OCI-LY1 (cell line): ENCODE measurements at regions not wholly inside any gene's neighbourhood (a gene's known extent, or its start where the extent isn't known, plus 50 kb on each side); places are given as distances from the start of the nearest gene placed in this dataset.

Experiments used
- H2AFZ ChIP-seq: fragments of 200-600 bp; sonication (generic), shearing (Covaris generic); 2 replicates; pipeline ENCODE4 v1.6.0; 2014; ENCODE audit warnings: antibody characterized with exemption, mild to moderate bottlenecking, low read length
- H3F3A ChIP-seq: fragments of 200-600 bp; sonication (generic), shearing (Covaris generic); 2 replicates; pipeline ENCODE4 v1.6.0; 2014; ENCODE audit warnings: mild to moderate bottlenecking, antibody characterized with exemption, low read length, moderate library complexity; ENCODE audit not compliant: insufficient read depth
- H3K27ac ChIP-seq: fragments of 200-600 bp; sonication (generic); 2 replicates; pipeline ENCODE4 v1.5.1; 2014; ENCODE audit warnings: low read length, mixed run types, mild to moderate bottlenecking, low read depth; ENCODE audit not compliant: poor library complexity, severe bottlenecking
- H3K27me3 ChIP-seq: fragments of 200-600 bp; sonication (generic); 2 replicates; pipeline ENCODE4 v1.6.0; 2014; ENCODE audit warnings: antibody characterized with exemption, mild to moderate bottlenecking, low read length, moderate library complexity; ENCODE audit not compliant: insufficient read depth
- H3K36me3 ChIP-seq: fragments of 200-600 bp; sonication (generic); 2 replicates; pipeline ENCODE4 v1.6.1; 2014; ENCODE audit warnings: mild to moderate bottlenecking, antibody characterized with exemption, low read length, moderate library complexity, mixed read lengths; ENCODE audit not compliant: insufficient read depth
- H3K4me1 ChIP-seq: fragments of 200-600 bp; sonication (generic); 2 replicates; pipeline ENCODE4 v1.5.1; 2014; ENCODE audit warnings: mild to moderate bottlenecking, low read length, moderate library complexity; ENCODE audit not compliant: insufficient read depth, severe bottlenecking
- H3K4me2 ChIP-seq: fragments of 200-600 bp; sonication (generic), shearing (Covaris generic); 2 replicates; pipeline ENCODE4 v1.6.1; 2014; ENCODE audit warnings: low read length
- H3K4me3 ChIP-seq: fragments of 200-600 bp; sonication (generic); 2 replicates; pipeline ENCODE4 v1.5.1; 2014; ENCODE audit warnings: low read length, low read depth, mild to moderate bottlenecking, mixed read lengths; ENCODE audit not compliant: poor library complexity, severe bottlenecking
- H3K79me2 ChIP-seq: fragments of 200-600 bp; shearing (Covaris generic); 2 replicates; pipeline ENCODE4 v1.6.1; 2016; ENCODE audit warnings: mixed run types, low read length, mixed read lengths; ENCODE audit not compliant: insufficient read depth
- H3K9ac ChIP-seq: fragments of 200-600 bp; sonication (generic), shearing (Covaris generic); 2 replicates; pipeline ENCODE4 v1.6.1; 2014; ENCODE audit warnings: mild to moderate bottlenecking, low read length, mixed read lengths
- H3K9me2 ChIP-seq: fragments of 200-600 bp; sonication (generic), shearing (Covaris generic); 2 replicates; pipeline ENCODE4 v1.6.1; 2014; ENCODE audit warnings: low read depth, mild to moderate bottlenecking, low read length, mixed read lengths
- H3K9me3 ChIP-seq: fragments of 200-600 bp; shearing (Covaris generic); 2 replicates; pipeline ENCODE4 v1.6.1; 2014; ENCODE audit warnings: low read length, mixed read lengths
- H4K20me1 ChIP-seq: fragments of 200-600 bp; sonication (generic), shearing (Covaris generic); 2 replicates; pipeline ENCODE4 v1.6.0; 2016; ENCODE audit warnings: mild to moderate bottlenecking, low read length; ENCODE audit not compliant: insufficient read depth
- EZH2 ChIP-seq: fragments of 200-600 bp; sonication (generic), shearing (Covaris generic); IDR thresholded peaks from 2 replicates; pipeline ENCODE4 v1.8.0; 2017; ENCODE audit warnings: borderline replicate concordance, mixed run types, mild to moderate bottlenecking, antibody characterized with exemption, low read length, moderate library complexity, mixed read lengths
- TF ChIP-seq, protein P1 (sequence below): fragments of 200-600 bp; sonication (generic), shearing (Covaris generic); IDR thresholded peaks from 2 replicates; pipeline ENCODE4 v1.5.1; 2017; ENCODE audit warnings: mild to moderate bottlenecking, antibody characterized with exemption, low read length, moderate library complexity, mixed read lengths

DNA sequence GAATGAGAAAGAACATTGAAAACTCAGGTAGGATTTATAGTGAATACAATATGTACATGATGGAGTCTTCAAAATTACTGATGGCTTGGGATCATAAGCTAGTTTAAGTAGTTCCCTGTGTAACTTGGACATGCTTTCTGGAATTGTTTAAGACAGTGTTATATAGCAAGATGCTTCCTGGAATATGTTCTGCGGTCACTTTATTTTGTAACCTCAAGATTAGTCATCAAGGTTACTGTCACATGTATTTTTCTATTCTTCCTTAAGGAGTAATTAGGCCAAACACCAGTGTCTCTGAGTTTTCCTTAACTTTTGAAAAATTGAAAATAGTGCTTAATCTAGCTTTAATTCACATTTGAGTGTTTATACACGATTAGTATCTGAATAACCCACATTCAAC, 760.3 kb upstream of the ARRDC4 start:
- no peak overlapping the region for H3K27ac ChIP-seq
- no peaks in the 10 kb centered on the region for H3F3A ChIP-seq
- no peaks in the 10 kb centered on the region for H3K9me3 ChIP-seq
- H4K20me1 ChIP-seq = no peaks in the 10 kb centered on the region
- no peak overlapping the region for H2AFZ ChIP-seq
- no peaks in the 10 kb centered on the region for H3K27me3 ChIP-seq
- H3K9ac ChIP-seq = no peak overlapping the region
- H3K9me2 ChIP-seq = no peaks in the 10 kb centered on the region
- TF ChIP-seq EZH2 = no peak
- TF ChIP-seq, protein P1, sequence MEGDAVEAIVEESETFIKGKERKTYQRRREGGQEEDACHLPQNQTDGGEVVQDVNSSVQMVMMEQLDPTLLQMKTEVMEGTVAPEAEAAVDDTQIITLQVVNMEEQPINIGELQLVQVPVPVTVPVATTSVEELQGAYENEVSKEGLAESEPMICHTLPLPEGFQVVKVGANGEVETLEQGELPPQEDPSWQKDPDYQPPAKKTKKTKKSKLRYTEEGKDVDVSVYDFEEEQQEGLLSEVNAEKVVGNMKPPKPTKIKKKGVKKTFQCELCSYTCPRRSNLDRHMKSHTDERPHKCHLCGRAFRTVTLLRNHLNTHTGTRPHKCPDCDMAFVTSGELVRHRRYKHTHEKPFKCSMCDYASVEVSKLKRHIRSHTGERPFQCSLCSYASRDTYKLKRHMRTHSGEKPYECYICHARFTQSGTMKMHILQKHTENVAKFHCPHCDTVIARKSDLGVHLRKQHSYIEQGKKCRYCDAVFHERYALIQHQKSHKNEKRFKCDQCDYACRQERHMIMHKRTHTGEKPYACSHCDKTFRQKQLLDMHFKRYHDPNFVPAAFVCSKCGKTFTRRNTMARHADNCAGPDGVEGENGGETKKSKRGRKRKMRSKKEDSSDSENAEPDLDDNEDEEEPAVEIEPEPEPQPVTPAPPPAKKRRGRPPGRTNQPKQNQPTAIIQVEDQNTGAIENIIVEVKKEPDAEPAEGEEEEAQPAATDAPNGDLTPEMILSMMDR = no peak
- no peak overlapping the region for H3K4me2 ChIP-seq
- no peaks in the 10 kb centered on the region for H3K36me3 ChIP-seq
- no peaks in the 10 kb centered on the region for H3K4me1 ChIP-seq
- H3K79me2 ChIP-seq = no peaks in the 10 kb centered on the region
- no peak overlapping the region for H3K4me3 ChIP-seq

DNA sequence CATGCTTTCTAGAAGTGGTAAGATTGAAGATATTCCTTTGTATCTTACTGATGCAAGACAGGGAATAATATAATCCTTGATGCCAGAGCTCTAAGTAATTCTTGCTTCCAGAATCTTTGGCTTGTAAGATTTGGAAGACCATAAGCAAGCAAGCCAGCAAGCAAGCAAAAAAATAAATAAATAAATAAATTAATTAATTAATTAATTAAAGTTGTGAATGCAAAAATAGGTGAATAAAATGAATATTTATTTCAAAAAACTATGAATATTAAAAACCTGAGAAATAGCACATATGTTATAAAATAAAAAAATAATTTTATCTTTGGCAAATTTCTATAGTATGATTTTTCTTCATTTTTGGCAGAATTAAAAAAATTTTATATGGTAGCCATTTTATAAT, 750.2 kb upstream of the ARRDC4 start:
- Histone ChIP-seq H3K36me3 (no peaks in the 10 kb centered on the region), H3K9ac (no peak overlapping the region), H3K27me3 (no peaks in the 10 kb centered on the region), H3K27ac (no peak overlapping the region), H4K20me1 (no peaks in the 10 kb centered on the region), H3K9me3 (no peaks in the 10 kb centered on the region), H2AFZ (no peak overlapping the region), H3F3A (no peaks in the 10 kb centered on the region), H3K4me1 (no peaks in the 10 kb centered on the region), H3K4me2 (no peak overlapping the region), H3K79me2 (no peaks in the 10 kb centered on the region), H3K4me3 (no peak overlapping the region), H3K9me2 (no peaks in the 10 kb centered on the region)
- no peak for TF ChIP-seq EZH2
- TF ChIP-seq, protein P1 = no peak

- H3K9me3 ChIP-seq = no peaks in the 10 kb centered on the region
- no peaks in the 10 kb centered on the region for H3K4me1 ChIP-seq
- no peak for TF ChIP-seq EZH2
- TF ChIP-seq, protein P1 = no peak
- no peaks in the 10 kb centered on the region for H3K27me3 ChIP-seq
- no peaks in the 10 kb centered on the region for H3K79me2 ChIP-seq
- H3K9me2 ChIP-seq = no peaks in the 10 kb centered on the region
- no peak overlapping the region for H3K9ac ChIP-seq
- no peaks in the 10 kb centered on the region for H3K36me3 ChIP-seq
- H2AFZ ChIP-seq = no peak overlapping the region
- no peaks in the 10 kb centered on the region for H4K20me1 ChIP-seq
- H3K4me3 ChIP-seq = no peak overlapping the region
- H3K4me2 ChIP-seq = no peak overlapping the region
- no peak overlapping the region for H3K27ac ChIP-seq
- H3F3A ChIP-seq = no peaks in the 10 kb centered on the region
Measured at GRCh38 chr15:97215629-97216028, 744.9 kb upstream of the ARRDC4 start.
